ENCODE measurements at regions not wholly inside any gene's neighbourhood (a gene's known extent, or its start where the extent isn't known, plus 50 kb on each side); places are given as distances from the start of the nearest gene placed in this dataset.

- Histone ChIP-seq H2AFZ (ENCODE audit: low read length) (no peak overlapping the region), H3K4ac (ENCODE audit: low read depth, low read length) (no peak overlapping the region), H2BK120ac (ENCODE audit: low read depth, low read length, poor library complexity, severe bottlenecking) (no peak overlapping the region), H2BK15ac (ENCODE audit: low read depth, low read length) (no peak overlapping the region), H4K8ac (replicated peaks; ENCODE audit: insufficient read length, low read depth, low read length) (no peak overlapping the region), H3K79me1 (ENCODE audit: insufficient read depth, low read depth, low read length, poor library complexity, severe bottlenecking) (no peaks in the 10 kb centered on the region), H3K27ac (ENCODE audit: insufficient read length, low read depth, low read length) (no peak overlapping the region), H3T11ph (ENCODE audit: low read length) (no peak overlapping the region), H3K27me3 (ENCODE audit: insufficient read depth, low read length) (no peaks in the 10 kb centered on the region), H3K56ac (ENCODE audit: insufficient read length, low read depth, low read length) (no peak overlapping the region), H3K4me2 (ENCODE audit: insufficient read depth, insufficient read length, low read length) (no peak overlapping the region), H3K9ac (ENCODE audit: extremely low read depth, insufficient read length, low read length) (no peak overlapping the region), H2BK12ac (ENCODE audit: insufficient read length, low read depth, low read length) (no peak overlapping the region), H3K18ac (ENCODE audit: insufficient read length, low read depth, low read length) (no peak overlapping the region), H2BK20ac (ENCODE audit: low read depth, low read length, poor library complexity, severe bottlenecking) (no peak overlapping the region), H3K23ac (ENCODE audit: insufficient read length, low read depth, low read length) (no peak overlapping the region), H4K91ac (ENCODE audit: insufficient read length, low read depth, low read length) (no peak overlapping the region), H4K20me1 (ENCODE audit: control insufficient read depth, insufficient read depth, insufficient read length) (no peaks in the 10 kb centered on the region), H2BK5ac (ENCODE audit: insufficient read length, low read length) (no peak overlapping the region), H2AK5ac (ENCODE audit: insufficient read length, low read length) (no peak overlapping the region), H4K5ac (ENCODE audit: insufficient read length, low read depth, low read length) (no peak overlapping the region), H3K4me1 (ENCODE audit: insufficient read depth, low read length) (no peaks in the 10 kb centered on the region), H3K79me2 (ENCODE audit: insufficient read depth, low read length) (no peaks in the 10 kb centered on the region), H3K23me2 (ENCODE audit: insufficient read length, low read depth, low read length, poor library complexity, severe bottlenecking) (no peaks in the 10 kb centered on the region), H3K14ac (ENCODE audit: insufficient read depth, low read length) (no peak overlapping the region), H3K9me3 (ENCODE audit: control insufficient read depth, low read depth, low read length) (peaks cover 20% of the 10 kb centered on the region)
- Mint-ChIP-seq H3K9me3 (peaks cover 57 to 65% of the 10 kb centered on the region in 2 experiments), H3K36me3 (ENCODE audit: insufficient read depth in 1 of 3, low read depth in 3 of 3) (peaks cover 6 to 7% (median 6%) of the 10 kb centered on the region in 3 experiments; a peak in 6 of 7 replicates), H3K4me3 (no peak overlapping the region), H3K27me3 (ENCODE audit: low read depth) (no peaks in the 10 kb centered on the region), H3K4me1 (no peaks in the 10 kb centered on the region), H3K27ac (no peak overlapping the region)
- no peak for DNase-seq
- no peak for TF ChIP-seq CTCF (conservative IDR thresholded peaks at IDR 0.05)
- WGBS (ENCODE audit: extremely low coverage, insufficient read length, low lambda C conversion rate): no CpG with 5 or more reads among the region's 2 CpGs
Observed at GRCh38 chrX:143945171-143945570, 61.3 kb downstream of the UBE2NL start.

All from H9 (cell line).